ENCODE measurements at regions not wholly inside any gene's neighbourhood (a gene's known extent, or its start where the extent isn't known, plus 50 kb on each side); places are given as distances from the start of the nearest gene placed in this dataset.
A peak's percentile ranks its signal among the peaks of the same experiment; 100 is the strongest.
"Not testable (repeated sequence)": the region's sequence is repeated elsewhere in the genome, so short reads cannot be mapped to it uniquely, and the experiment has no call there.

GRCh38 chr5:126234563-126235195, 188.5 kb upstream of the GRAMD2B start:
- peak; percentile 14 for DNase-seq (ENCODE audit: low read depth)

GRCh38 chr5:126235628-126236027, 187.6 kb upstream of the GRAMD2B start:
- no peak for DNase-seq (ENCODE audit: low read depth)

GRCh38 chr5:126236994-126237393, 186.2 kb upstream of the GRAMD2B start:
- no peak for DNase-seq (ENCODE audit: low read depth)

- no peak for DNase-seq (ENCODE audit: low read depth)
These were observed 174.6 kb upstream of the GRAMD2B start for GRCh38 chr5:126248611-126249010.

- DNase-seq (ENCODE audit: low read depth) = no peak
These were observed 172.2 kb upstream of the GRAMD2B start for GRCh38 chr5:126251024-126251423.

GRCh38 chr5:126253406-126253805, 169.8 kb upstream of the GRAMD2B start:
- DNase-seq (ENCODE audit: low read depth) = no peak

- no peak for DNase-seq (ENCODE audit: low read depth)
These were observed 159.5 kb upstream of the GRAMD2B start for GRCh38 chr5:126263591-126264184.

GRCh38 chr5:126265917-126266316, 157.3 kb upstream of the GRAMD2B start:
- DNase-seq (ENCODE audit: low read depth) = no peak

GRCh38 chr5:126267438-126267837, 155.8 kb upstream of the GRAMD2B start:
- no peak for DNase-seq (ENCODE audit: low read depth)

GRCh38 chr5:126268697-126269315, 154.4 kb upstream of the GRAMD2B start:
- DNase-seq (ENCODE audit: low read depth) = no peak

GRCh38 chr5:126269511-126269910, 153.7 kb upstream of the GRAMD2B start:
- DNase-seq (ENCODE audit: low read depth) = no peak

- no peak for DNase-seq (ENCODE audit: low read depth)
These were observed 152.1 kb upstream of the GRAMD2B start for GRCh38 chr5:126271141-126271540.

- DNase-seq (ENCODE audit: low read depth) = no peak
These were observed 149.0 kb upstream of the GRAMD2B start for GRCh38 chr5:126274076-126274762.

GRCh38 chr5:126274763-126275125, 148.5 kb upstream of the GRAMD2B start:
- DNase-seq (ENCODE audit: low read depth) = no peak

- no peak for DNase-seq (ENCODE audit: low read depth)
These were observed 145.4 kb upstream of the GRAMD2B start for GRCh38 chr5:126277762-126278161.

- DNase-seq (ENCODE audit: low read depth) = no peak
These were observed 142.9 kb upstream of the GRAMD2B start for GRCh38 chr5:126280343-126280742.

- no peak for DNase-seq (ENCODE audit: low read depth)
These were observed 142.4 kb upstream of the GRAMD2B start for GRCh38 chr5:126280846-126281245.

- no peak for DNase-seq (ENCODE audit: low read depth)
These were observed 138.1 kb upstream of the GRAMD2B start for GRCh38 chr5:126284977-126285696.

GRCh38 chr5:126296121-126296520, 127.1 kb upstream of the GRAMD2B start:
- not testable (repeated sequence) for DNase-seq (ENCODE audit: low read depth)

GRCh38 chr5:126300293-126300692, 122.9 kb upstream of the GRAMD2B start:
- DNase-seq (ENCODE audit: low read depth) = no peak

GRCh38 chr5:126301056-126301455, 122.2 kb upstream of the GRAMD2B start:
- DNase-seq (ENCODE audit: low read depth) = no peak

- DNase-seq (ENCODE audit: low read depth) = peak; percentile 5
These were observed 113.3 kb upstream of the GRAMD2B start for GRCh38 chr5:126309860-126310259.

Measured in non-pigmented ciliary epithelial cell (primary cell).